NCI-H1105 (cell line): ENCODE measurements at regions not wholly inside any gene's neighbourhood (a gene's known extent, or its start where the extent isn't known, plus 50 kb on each side); places are given as distances from the start of the nearest gene placed in this dataset.
A peak's percentile ranks its signal among the peaks of the same experiment; 100 is the strongest.
"Not testable (repeated sequence)": the region's sequence is repeated elsewhere in the genome, so short reads cannot be mapped to it uniquely, and the experiment has no call there.

Source experiments
- DNase-seq: peaks from one replicate; lab custom pipeline; 2025; lab: John Stamatoyannopoulos, UW

DNA sequence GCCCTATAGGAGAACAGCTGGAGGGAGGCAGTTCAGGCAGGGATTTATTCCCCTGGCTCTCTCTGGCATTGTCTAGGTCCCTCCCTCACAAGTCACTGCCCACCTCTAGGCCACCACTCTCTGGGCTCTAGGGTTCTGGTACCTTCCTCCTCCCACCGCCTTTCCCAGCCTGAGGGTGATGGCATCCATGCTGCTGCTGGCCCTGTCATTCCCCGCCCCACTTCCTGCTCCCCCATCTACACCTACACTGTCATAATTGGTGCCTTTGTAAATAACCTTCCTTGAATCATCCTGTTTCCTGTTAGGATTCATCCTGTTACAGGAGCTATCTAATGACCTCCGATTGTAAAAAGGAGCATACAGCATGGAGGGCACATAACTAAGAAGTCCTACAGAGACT lies 303.3 kb upstream of the COBL start:
- no peak for DNase-seq

DNA sequence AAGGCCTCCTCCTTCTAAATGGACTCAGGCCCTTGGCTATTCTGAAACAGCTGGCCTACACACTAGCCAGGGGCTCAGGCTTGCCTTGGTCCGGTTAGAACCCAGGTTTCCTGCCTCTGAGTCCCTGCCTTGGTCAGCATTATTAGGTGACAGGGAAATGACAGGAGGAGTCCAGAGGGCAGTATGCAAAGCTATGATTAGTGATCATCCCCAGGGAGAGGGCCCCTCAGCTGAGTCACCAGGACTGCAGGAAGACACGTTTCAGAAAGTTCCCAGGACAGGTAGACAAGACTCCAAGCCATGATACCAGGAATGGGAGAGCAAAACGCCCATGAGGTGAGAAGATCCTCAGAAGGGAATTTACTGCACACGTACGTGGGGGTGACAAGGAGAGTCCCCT lies 301.1 kb upstream of the COBL start:
- no peak for DNase-seq

DNA sequence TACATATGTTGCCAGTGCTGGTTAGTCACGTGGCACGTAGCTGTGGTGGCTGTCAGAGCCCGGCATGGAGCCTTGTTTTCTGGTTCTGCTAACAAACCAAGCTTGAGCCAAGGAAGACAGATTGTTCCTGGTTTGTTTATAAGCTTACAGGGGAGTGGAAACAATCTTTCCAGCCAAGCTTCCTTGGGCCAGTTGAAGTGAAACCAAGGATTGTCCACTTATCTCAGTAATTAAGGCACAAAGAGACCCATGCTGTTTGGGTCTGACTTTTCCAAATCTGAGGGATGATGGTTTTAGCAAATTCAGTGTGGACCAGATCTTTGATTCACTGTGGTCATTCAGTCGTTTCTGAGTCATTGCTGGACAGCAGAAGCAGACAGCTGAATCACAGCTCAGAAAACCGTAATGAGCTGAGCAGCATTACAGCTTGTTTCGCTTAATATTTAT lies 297.3 kb upstream of the COBL start:
- no peak for DNase-seq

DNA sequence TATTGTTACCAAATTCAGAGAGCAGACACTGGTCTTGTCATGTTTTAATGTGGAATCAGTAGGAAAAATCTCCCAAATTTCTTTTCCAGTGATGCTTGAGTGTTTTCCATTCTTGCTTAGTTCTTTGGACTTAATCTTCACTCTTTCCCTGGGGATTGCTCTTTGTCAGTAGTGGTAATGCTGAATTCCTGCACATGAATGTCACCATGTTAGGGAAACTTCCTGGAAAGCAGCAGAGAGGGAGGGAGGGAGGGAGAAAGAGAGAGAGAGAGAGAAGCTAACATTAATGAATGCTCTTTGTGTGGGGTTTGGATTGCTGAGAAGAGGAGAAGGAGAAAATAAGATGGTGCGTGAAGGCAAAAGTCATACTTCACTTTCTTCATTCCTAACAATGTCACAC lies 295.3 kb upstream of the COBL start:
- DNase-seq = no peak

DNA sequence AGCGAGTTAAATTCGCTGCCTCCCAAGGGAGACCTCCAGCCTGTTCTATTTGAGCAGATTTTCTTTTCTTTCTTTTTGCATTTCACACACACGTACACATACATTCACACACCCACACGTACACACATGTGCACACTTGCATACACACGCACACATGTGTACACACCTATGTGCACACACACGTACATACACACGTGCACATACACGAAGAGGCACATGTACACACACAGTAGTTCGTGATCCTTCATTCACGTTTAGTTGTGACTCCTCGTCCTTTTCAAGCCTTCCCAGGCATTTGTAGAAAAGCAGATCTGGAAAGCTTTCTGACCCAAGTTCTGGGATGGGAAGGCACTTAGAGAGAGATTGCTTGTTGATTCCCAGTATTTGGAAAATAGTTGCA lies 290.8 kb upstream of the COBL start:
- DNase-seq = no peak

DNA sequence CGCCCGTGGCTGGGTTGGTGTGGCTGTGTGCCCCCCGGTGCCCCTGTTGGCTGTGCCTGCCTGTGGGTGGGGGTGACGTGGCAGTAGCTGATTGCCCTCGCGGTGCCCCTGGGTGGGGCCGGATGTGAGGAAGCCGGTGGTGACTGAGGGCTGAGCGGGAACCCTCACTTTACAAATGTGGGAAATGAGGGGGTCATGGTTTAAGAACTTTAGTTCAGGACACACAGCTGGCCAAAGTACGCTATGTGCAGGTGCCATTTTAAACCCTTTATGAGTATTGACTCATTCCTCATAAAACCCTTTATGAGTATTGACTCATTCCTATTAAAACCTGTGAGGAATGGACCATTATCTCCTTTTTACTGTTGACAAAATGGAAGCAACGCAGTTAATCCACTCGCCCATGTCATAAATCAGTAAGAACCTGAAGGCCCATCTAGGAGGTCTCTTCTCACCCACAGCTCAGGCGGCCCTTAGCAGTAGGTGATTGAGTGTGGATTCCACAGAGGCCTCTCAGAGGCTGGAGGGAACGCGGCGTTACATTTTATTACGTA lies 290.1 kb upstream of the COBL start:
- no peak for DNase-seq

DNA sequence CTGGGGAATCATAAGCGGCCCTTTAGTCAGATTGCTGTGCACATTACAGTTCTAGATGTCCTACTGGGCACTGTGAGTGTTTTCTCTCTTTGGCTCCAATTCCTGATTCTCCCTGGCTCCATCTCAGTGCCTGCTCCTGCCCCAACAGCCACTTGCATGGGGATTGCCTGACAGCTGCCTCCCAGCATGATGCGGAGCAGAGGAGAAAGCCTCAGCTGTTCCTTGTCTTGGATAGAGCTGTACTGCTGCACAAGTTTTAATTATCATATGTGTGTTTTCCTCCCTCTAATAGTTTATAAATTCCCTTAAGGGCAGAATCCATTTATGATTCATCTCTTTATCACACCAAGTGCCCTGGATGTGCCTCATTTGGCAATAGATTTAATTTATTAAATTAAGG lies 285.8 kb upstream of the COBL start:
- DNase-seq = no peak

DNA sequence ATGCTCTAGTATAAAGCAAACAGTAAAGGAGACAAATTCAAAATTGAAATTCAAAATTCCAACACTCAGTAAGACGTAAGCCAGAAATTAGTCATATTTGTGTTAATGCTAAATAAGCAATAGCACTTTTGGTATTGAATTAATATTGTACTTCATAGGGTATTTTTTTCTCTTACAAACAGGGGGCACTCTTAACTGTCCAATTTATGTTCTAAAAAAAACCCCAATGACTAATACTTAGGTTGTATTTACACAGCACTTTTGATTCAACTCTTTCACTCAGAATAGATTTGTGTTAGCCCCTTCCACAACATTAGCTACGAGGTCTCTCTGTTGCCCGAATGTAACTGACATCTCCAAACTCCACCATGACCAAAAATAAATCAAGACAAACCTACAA lies 284.9 kb upstream of the COBL start:
- DNase-seq = no peak

DNA sequence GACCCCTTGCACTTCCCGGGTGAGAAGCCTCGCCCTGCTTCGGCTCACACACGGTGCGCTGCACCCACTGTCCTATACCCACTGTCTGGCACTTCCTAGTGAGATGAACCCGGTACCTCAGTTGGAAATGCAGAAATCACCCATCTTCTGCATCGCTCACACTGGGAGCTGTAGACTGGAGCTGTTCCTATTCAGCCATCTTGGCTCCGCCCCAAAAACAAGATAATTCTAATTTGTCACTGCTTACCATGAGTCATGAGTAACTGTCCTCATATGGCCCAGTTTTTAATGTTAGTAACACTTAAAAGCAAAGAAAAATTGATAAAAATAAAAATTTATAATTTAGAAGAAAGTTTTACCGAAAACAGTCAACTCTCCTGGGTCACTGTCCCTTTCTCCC lies 283.3 kb upstream of the COBL start:
- not testable (repeated sequence) for DNase-seq

DNA sequence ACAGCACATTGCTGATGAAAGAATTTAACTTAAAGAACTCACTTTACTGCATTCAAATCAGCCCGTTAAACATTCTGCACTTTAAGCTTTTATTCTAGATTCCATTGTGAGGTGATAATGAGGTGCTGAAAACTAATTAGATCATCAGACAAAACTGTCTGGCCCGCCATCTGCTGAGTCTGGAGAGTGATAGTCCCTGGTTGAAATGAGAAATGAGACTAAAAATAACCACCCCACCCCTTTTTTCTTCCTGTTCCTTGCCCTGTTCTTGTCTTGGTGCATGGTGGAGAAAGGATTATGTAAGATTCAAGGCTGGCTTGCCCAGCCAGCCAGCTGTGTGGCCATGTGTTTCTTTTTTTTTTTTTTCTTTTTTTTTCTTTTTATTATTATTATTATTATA lies 277.0 kb upstream of the COBL start:
- no peak for DNase-seq

DNA sequence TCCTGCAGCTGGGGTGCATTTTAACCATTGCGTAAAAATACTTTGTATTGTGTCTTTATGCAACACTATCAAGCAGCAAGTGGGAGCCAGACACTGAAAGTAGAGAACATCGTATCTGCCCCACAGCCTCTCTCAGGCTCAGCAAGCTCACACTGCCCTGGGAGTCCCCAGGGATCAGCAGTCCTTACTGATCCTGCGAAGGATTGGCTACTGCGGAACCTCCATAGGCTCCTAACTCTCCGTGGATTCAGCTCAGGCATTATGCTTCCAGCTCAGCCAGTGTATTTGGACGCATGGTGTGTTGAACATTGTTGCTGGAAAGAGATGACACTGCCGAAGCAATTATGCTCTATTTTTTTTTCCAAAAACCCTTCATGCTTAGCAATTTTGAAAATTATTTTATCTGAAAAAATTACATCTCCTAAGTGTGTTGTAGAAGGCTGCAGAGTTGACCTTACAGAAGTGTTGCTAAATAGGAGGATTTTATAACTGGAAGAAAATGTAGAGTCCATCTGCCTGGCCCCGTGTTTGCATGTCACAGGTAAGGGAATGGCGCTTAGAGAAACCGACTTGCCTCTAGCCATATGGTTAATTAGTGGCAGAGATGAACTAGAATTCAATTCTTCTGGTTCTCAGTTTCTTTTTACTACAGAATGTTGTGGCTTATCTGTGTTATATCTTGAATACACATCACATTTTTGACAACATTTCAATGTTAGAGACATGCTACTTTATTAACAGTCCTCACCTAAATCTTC lies 276.4 kb upstream of the COBL start:
- no peak for DNase-seq

DNA sequence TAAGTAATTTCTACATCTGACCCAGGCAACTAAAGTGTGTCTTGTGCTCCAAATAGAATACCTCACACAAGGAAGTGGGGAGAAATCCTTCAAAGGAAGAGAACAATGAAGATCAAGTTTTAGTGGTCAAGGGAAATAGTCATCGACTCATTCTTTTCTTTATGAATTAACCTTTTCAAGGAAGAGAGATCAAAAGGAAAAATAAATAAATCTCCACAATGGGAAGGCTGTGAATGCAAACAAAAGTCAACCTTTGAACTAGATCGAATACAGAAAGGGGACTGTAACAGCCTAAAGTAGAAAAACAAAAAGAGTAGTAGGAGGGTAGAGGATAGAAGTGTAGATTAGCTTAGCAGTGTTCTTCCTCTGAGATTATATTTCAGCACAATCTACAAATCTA lies 274.6 kb upstream of the COBL start:
- DNase-seq = no peak

DNA sequence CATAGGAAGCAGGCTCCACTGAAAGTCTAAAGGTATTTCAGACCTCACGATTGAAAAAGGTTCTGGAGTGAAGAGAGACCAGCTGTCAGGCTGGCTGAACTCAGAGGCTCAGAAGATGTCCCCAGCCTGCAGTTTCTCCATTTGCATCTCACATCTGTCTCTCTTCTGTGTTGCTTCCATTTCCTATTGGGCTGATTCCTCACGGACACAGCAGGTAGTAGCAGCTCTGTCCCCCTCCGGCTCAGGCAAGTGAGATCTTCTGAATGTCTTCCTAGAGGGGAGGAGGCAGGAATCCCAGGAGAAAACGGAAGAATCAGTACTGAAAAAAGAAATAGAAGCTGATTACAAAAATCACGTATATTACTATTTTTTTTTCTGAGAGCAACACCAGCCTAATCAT lies 274.1 kb upstream of the COBL start:
- no peak for DNase-seq

DNA sequence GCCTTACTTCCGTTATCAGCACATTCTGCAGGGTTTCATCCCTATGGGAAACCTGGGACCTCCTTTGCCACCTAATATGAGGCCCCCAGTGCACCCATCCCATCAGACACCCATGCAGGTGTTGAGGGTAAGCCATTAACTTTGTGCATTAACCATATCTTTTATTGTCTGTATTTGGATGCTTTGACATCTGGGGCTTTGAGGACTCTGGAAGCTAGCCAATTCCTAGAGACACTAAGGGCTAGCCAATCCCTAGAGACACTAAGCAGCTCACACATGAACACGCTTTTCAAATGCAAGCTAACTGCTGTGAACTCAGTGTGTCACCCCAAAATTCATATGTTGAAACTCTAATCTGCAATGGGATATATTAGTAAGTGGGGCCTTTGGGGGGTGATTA lies 272.5 kb upstream of the COBL start:
- no peak for DNase-seq

DNA sequence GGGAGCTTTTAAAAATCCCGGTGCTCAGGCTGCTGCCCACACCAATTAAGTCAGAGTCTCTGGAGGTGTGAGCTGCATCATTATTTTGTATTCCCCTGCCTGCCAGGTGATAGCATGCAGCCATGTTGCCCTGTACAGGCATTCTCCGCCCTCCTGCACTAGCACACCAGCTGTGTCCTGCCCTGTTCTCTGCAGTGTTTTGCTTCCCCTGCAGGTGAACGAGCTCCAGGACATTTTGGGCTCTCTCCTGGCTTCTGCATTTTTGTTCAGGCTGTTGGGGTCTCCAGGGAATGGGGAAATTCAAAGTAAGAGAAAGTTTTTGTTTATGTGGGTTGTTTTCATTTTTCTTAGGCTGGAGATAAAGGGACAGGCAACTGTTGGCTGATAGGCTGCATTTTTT lies 271.0 kb upstream of the COBL start:
- DNase-seq = no peak

DNA sequence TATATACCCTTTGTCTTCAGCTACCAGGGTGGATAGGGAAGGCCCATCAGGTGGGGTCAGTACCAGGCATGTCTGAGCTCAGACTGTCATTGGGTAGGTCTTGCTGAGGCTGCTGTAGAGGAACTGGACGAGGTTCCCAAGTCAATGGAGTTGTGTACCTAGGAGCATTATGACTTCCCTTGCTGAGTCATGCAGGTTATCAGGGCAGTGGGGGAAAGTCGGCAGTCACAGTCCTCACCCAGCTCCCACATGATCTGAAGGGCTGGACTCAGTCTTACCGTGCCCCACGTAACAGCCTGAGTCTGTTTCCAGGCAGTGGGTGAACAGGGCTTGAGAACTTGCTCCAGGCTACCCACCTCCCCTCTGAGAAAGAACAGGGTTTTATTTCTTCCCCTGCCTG lies 260.8 kb upstream of the COBL start:
- DNase-seq = no peak

DNA sequence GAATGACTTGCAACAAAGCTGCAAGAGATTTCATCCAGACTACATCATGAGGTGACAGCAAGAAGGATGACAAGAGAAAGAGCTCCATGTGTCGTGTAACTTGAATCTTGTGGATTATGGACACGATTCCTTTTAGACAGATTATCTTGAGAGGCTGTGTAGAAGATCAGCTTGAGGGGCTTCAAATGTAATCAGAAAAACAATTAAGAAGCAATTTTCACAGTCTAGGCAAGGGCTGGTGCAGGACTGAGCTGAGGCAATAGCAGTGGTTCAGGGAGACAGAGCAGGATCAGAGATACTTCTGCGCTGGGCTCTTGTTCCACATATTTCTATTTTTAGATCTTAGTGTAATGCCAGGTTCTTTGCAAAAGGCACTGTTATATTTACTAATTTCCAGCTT lies 253.0 kb upstream of the COBL start:
- no peak for DNase-seq

DNA sequence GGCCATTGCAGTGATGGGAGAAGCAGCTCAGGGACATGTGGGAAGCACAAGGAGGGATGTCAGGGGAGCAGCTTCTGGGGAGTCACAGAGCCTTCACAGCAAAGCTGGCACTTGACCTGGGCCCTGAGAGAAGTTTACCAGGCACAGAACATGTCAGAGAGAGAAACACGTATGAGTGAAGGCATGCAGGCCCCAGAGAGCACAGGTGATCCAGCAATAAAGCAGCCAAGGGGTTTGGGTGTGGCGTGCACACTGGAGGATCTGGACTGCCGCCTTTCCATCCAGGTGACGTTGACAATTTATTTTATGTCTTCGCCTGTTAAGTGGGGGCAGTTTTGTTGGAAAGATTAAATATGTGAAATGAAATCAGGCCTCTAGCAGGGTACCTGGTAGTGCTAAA lies 252.6 kb upstream of the COBL start:
- DNase-seq = no peak

DNA sequence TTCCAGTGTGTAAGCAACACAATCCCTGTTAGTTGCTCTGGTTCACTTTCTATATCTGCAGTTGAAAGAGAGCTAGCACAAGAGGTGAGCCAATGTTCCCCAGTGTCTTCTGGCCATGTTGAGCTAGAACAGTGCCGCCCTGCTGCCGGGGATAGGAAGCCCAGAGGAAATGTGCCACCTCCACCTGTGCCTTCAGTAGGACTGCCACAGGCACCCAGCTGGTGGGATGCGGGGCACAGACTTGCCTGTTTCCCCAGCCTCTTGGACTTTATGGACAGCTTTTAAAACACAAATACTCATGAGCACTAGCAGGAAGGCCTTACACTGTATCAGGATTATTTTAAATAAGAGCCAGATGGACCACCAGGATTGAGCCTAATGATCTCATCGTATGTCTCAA lies 234.5 kb upstream of the COBL start:
- DNase-seq = no peak

DNA sequence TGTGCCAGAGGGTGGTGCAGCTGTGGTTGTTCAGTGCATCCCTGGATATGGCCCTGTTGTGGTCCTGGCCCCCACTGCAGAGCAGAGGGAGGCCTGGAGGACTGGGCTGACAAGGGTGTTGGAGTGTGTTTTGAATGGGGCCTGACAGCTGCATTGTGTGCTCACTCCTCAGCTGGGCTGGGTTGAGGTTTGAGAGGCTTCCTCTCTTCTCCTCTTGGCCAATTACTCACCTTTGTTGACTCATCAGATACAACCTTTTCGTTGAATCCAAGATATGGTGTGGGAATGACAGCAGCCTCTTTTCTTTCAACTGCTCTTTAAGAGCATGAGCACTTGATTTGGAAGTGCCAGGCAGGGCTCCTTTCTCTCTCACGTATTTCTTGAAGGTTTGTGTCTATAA lies 228.5 kb upstream of the COBL start:
- DNase-seq = no peak

DNA sequence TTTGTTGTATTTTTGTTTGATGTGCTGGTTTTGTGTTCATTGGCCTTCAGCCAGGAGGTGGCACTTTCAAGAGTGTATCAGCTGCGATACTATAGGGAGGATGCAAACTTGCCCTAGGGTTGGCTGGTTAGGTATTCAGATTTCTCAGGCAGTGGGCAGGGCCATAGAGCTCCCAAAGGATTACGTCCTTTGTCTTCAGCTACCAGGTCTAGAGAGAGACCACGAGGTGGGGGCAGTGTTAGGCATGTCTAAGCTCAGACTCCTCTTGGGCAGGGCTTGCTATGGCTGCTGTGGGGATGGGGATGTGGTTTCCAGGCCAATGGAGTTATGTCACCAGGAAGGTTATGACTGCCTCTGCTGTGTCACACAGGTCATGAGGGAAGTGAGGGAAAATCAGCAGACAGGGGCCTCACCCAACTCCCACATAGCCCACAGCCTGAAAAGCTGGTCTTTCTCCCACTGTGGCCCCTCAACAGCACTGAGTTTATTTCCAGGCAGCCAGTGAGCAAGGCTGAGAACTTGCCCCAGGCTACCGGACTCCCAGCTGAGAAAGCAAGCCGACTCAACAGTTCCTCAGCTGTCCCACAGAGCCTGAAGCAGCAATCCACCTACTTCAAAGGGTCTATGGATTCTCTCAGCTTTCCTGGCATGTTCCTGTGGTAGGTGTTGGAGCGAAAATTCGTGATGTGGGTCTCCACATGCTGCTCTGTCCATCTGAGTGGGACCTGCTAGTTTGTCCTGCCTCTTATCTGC lies 227.4 kb upstream of the COBL start:
- DNase-seq = peak; percentile 36

DNA sequence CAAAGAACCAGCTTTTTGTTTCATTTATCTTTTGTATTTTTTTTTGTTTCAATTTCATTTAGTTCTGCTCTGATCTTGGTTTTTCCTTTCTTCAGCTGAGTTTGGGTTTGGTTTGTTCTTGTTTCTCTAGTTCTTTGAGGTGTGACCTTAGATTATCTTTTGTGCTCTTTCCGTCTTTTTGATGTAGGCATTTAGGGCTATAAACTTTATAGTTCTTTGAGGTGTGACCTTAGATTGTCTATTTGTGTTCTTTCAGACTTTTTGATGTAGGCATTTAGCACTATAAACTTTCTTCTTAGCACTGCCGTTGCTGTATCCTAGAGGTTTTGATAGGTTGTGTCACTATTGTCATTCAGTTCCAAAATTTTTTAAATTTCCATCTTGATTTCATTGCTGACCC lies 224.3 kb upstream of the COBL start:
- DNase-seq = not testable (repeated sequence)

DNA sequence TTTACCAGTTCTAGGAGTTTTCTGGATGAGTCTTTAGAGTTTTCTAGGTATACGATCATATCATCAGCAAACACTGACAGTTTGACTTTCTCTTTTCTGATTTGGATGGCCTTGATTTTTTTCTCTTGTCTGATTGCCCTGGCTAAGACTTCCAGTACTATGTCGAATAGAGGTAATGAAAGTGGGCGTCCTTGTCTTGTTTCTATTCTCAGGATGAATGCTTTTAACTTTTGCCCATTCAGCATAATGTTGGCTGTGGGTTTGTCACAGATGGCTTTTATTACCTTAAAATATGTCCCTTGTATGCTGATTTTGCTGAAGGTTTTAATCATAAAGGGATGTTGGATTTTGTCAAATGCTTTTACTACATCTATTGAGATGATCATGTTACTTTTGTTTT lies 223.2 kb upstream of the COBL start:
- no peak for DNase-seq

DNA sequence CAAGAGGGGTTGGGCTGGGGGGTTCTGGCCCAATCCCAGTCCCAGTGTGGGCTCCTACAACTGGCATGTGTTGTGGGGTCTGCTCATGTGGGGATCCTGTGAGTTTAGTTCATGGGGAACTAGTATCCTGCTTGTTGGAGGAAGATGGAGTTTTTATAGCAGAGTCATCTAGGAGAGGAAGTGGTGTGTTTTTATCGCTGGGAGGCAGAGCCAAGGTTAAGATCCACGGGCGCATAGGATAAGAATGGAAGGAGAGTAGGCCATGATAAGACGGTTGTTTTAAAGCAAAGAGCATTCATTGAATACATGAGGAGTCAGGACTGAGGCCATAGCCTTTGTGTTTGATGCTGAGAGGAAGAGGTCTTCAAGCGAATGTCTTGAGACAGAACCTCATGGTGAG lies 211.6 kb upstream of the COBL start:
- no peak for DNase-seq
